Stimulated activated CD4-positive, alpha-beta T cell treated with anti-CD3 and anti-CD28 coated beads, Interleukin-1b, Interleukin-23, amount 100 ng/mL, for 24 hours (primary cell): ENCODE measurements at regions not wholly inside any gene's neighbourhood (a gene's known extent, or its start where the extent isn't known, plus 50 kb on each side); places are given as distances from the start of the nearest gene placed in this dataset.
A peak's percentile ranks its signal among the peaks of the same experiment; 100 is the strongest.

Experiments used
- DNase-seq, 4 experiments: peaks; one replicate each; pipeline ENCODE4 v3.0.0-alpha.2; 2020; ENCODE audit warnings: low read depth in 4 of 4, low spot score in 1 of 4

DNA sequence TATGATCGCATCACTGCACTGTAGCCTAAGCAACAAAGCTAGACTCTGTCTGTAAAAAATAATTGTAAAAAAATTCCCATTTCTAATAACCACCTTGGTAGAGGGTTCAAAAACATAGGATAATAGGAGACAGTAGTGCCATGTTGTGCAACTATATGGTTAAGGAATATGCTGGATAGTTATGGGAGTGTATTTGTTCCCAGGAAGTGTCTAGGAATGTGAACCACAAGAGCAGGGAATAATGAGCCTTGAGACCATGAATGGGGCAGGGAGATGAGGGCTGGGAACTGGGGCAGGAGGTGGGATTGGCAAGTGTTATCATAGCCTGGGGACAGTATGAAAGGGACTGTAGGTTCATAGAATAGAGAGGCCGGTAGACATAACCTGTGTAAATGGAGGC, 50.4 kb downstream of the RUSC2 start:
- no peak for DNase-seq

DNA sequence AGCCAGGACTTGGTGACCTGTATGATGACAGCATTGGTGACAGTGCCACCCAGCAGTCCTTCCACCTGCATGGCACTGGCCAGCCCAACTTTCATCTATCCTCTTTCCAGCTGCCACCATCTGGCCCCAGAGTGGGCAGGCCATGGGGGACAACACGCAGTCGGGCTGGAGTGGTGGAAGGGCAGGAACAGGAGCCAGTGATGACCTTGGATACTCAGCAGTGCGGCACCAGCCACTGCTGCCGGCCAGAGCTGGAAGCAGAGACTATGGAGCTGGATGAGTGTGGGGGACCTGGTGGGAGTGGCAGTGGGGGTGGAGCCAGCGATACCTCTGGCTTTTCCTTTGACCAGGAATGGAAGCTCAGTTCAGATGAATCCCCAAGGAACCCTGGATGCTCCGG, 56.9 kb downstream of the RUSC2 start:
- no peak for DNase-seq

DNA sequence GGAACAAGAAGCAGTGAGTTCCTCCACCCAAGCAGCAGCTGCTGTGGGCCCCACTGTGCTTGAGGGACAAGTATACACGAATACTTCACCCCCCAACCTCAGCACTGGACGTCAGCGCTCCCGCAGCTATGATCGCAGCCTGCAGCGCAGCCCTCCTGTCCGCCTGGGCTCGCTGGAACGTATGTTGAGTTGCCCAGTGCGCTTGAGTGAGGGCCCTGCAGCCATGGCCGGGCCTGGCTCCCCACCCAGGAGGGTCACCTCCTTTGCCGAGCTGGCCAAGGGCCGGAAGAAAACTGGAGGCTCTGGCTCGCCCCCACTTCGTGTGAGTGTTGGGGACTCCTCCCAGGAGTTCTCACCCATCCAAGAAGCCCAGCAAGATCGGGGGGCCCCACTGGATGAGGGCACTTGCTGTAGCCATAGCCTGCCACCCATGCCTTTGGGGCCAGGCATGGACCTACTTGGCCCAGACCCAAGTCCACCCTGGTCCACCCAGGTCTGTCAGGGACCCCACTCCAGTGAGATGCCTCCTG, 57.1 kb upstream of the TESK1 start:
- DNase-seq, result no peak

DNA sequence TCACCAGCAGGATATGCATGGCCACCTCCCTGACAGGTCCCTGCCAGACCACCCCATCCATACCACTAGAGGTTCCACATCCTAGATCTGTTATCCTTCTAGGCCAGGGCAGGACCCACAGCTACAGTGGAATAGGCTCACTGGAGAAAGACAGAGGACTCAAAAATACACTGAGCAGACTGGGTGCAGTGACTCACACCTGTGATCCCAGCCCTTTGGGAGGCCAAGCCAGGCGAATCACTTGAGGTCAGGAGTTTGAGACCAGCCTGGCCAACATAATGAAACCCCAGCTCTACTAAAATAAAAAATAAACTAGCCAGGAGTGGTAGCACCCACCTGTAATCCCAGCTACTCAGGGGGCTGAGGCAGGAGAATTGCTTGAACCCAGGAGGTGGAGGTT, 56.5 kb upstream of the TESK1 start:
- no peak for DNase-seq

DNA sequence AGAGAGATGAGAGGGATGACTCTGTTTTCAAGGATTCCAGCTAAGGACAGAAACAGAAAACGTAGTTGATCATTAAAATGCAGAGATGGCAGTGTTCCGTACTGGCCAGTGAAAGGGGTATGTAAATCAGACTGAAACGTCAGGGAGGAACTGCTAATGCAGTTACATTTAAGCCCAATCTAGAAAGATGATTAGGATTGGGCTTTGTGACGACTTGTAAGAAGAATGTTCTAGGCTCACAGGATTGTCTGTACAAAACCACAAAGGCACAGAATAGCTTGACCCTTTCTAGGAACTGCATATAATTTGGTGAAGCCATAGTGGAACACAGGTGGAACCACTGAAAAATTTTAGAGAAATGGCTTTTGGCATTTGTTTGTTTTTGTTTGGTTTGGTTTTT, 55.6 kb upstream of the TESK1 start:
- DNase-seq, result no peak

DNA sequence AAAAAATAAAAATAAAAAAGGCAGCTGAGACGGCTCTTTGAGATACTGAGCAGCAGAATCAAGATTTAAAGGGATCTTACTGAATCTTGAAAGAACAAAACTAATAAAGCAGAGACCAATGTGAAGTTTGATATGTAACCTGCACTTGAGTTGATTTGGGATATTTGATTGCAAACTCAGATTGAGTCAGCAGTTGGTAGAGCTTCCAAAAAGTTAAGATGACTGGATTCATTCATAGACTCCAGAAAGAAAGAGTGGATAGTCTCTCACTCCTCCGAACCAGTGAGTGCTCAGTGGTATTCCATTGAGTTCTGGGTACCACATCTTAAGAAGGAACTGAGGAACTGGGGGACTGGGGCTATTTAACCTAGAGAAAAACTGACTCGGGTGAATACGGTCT, 52.7 kb upstream of the TESK1 start:
- no peak for DNase-seq

DNA sequence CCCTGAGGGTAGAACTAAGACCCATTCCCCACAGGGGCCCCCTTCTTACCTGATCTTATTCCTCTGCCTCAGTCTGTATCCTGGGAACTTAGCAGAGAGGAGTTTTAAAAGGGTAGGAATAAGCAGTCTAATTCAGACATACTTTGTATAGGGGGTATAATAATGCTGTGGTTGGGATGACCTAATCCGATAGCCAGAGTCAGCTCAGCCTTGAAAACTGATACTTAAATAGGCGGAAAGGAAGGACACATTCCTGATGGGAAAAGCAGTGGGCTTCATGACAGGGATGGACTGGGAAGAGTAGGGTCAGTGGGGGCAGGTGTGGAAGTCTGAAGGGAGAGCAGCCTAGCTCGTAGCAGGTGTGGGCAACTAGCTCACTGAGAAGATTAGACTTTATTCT, 52.2 kb upstream of the TESK1 start:
- DNase-seq, result no peak

DNA sequence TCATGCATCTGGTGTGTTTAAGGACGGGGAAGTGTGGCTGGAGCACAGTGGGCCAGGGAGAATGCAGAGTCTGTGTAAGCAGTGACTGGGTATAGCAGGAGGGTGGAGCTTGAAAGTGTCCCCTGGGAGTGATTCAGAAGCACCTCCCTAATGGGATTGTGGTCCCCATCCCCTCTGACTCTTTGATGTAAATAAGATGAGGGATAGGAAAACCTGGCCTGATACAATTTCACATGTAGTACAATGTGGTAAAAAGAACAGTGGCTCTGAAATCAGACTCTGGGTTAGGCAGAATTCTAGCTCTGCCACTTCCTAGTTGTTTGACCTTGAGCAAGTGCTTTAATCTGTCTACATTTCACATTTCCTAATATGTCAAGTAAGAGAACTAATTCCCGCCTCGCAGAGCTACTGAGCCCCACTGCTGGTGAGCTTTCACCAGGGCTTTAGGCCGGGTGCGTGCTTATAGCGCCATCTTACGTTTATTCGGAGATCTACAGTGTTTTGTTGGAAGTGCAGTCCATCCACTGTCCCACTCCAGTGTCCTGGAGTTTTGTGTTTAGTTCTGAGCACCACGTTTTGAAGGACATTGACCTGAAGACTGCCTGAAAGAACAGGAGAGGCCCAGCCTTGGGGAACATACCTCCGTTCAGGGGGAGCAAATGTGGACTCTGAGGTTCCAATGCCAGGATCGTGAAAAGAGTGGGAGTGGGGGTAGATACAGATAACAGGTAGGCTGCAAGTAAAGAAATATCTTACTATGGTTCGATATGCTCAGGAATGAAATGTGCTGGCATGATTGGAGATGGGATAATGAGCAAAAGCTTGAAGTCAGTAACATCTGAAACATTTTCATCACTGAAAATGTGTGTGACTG, 51.2 kb upstream of the TESK1 start:
- DNase-seq, result peak in 1 of 4 experiments; percentile 15

DNA sequence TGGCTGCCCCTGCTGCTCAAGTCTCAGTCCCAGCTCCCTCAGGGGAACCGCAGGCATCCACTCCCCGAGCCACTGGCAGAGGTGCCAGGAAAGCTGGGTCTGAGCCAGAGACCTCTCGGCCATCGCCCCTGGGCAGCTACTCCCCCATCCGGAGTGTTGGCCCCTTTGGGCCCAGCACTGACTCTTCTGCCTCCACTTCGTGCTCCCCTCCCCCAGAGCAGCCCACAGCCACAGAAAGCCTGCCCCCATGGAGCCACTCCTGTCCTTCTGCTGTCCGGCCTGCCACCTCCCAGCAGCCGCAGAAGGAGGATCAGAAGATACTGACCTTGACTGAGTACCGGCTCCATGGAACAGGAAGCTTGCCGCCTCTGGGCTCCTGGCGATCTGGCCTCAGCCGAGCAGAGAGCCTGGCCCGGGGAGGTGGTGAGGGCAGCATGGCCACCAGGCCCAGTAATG, 49.8 kb upstream of the TESK1 start:
- no peak for DNase-seq
